HG03159 (cell line): ENCODE measurements at regions not wholly inside any gene's neighbourhood (a gene's known extent, or its start where the extent isn't known, plus 50 kb on each side); places are given as distances from the start of the nearest gene placed in this dataset.
A peak's percentile ranks its signal among the peaks of the same experiment; 100 is the strongest.
"Not testable (repeated sequence)": the region's sequence is repeated elsewhere in the genome, so short reads cannot be mapped to it uniquely, and the experiment has no call there.

ENCODE experiments used
- ATAC-seq: cut with Tn5 transposase; IDR thresholded peaks from one replicate; pipeline ENCODE4 v1.9.1; 2021; ENCODE audit warnings: mild to moderate bottlenecking, moderate library complexity; ENCODE audit not compliant: unreplicated experiment

DNA sequence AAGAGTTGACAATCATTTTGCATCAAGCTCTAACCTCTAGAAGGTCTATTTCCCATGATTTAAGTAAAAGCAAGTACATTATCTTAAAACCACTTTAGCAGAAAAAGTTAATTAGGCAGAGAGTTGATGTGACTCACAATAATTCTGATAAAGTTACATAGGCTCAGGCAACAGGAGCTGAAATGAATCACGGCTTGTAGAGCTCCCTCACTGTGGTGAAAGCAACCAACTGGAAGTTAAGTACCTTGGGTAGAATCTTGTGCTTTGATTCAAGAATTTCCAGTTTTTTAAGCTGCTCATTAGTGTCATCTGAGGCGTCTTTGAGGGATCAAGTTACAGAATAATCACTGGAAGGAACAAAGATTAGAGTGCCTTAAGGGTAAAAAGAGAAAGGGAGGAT is 68.9 kb upstream of the NFE2L3 start:
- ATAC-seq, result no peak

GRCh38 chr7:26084418-26084817 is 67.6 kb upstream of the NFE2L3 start:
- no peak for ATAC-seq

- ATAC-seq, result no peak
These were observed 66.2 kb upstream of the NFE2L3 start for GRCh38 chr7:26085771-26086170.

GRCh38 chr7:26087321-26088091 is 64.5 kb upstream of the NFE2L3 start:
- ATAC-seq, result no peak

- not testable (repeated sequence) for ATAC-seq
These were observed 62.5 kb upstream of the NFE2L3 start for GRCh38 chr7:26089469-26089868.

DNA sequence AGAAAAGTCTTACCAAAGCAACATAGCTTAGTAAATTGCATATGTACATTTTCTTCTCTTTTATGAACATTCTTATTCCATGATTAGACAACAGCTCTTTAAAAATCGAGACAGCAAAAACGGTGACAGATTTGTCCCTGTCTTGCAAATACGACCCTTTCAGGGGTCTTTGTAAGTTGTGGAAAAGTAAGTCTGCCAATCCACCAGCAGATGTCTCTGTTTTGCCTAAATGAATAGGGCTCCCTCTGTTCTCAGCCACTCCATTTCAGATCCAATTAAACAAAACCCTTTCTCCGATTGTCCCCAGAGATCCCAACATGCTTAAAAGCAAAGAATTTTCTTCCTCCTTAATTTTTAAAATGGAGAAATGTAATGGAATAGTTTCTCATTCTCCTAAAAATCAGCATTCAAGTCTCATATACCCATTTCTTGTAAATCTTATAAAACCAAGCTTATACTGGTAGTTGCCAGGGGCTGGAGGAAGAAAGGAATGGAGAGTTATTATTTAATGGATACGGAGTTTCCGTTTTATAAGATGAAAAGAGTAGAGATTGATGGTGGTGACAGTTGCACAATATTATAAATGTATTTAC is 61.0 kb upstream of the NFE2L3 start:
- ATAC-seq, result no peak

DNA sequence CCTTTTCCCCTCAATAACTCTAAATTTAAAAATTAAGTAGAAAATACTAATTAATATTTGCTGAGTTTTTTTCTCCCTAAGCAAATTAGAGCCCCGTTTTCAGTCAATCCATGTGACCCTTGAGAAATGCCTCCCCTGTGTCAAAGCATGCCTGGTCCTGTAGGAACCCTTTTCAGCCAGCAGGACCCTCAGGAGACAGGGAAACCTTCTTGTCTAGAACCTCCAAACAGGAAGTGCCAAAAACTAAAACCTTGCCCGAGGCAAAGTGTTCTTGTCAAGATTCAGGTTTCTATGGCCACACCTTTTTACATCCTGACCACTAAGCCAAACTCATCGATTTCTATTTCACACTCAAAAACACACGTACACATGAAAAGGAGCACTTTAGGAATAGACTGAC is 60.1 kb upstream of the NFE2L3 start:
- no peak for ATAC-seq

- ATAC-seq, result no peak
These were observed 59.0 kb upstream of the NFE2L3 start for GRCh38 chr7:26093023-26093422.

DNA sequence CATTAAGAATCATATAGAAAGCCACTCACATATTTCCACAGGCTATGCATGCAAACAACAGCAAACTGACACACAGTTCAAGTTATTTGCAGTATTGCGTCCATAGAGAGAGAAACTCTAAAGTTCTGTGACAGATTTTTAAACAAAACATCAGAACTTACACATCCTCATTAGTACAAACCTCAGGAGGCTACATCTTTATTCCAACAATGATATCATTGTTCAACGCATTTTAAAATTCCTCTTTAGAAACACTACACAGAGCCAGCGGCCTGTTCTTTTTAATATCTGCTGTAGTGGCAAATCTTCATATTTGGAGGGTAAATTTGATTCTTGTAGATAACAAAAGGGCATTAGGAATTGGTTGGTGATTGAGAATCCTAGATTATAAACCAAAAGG is 55.9 kb upstream of the NFE2L3 start:
- no peak for ATAC-seq

GRCh38 chr7:26097837-26098668 is 53.9 kb upstream of the NFE2L3 start:
- ATAC-seq, result no peak

GRCh38 chr7:26099236-26099635 is 52.8 kb upstream of the NFE2L3 start:
- no peak for ATAC-seq

GRCh38 chr7:26100406-26101339 is 51.3 kb upstream of the NFE2L3 start:
- peak; percentile 37 for ATAC-seq

DNA sequence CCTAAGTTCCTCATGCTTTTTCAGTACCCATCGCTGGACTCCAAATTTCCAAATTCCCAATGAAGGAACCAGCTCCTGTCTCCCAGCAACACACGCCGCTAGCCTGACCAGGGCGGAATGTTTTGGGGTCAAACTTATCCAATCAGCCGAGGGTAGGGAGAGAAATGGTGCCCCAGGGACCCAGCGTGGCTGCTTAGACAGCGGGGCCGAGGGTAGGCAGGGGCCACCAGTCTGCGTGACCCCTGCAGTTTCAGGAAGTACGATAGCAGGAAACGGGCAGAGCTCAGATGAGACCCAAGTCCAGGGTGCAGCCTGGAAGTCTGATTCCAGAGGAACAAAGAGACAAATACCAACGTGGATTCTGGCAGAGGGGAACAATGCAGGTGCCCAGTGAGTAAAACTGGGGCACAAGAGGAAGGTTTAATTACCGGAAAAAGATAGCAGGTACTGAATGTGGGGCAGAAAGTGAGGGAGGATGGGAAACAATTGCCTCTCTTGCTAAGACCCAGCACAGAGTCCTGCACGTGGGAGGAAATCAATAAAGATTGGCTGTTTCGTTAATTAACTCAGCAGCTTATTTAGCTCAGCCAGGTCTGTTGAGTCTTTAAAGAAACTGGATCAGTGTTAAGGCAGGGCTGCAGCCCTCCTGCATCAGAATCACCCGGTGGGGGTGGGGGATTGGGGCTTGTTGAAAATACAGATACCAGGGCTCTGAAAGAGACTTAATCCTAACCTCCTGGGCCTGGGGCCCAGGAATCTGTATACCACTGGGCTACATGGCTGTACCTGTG is 50.4 kb upstream of the NFE2L3 start:
- ATAC-seq, result peak; percentile 46

DNA sequence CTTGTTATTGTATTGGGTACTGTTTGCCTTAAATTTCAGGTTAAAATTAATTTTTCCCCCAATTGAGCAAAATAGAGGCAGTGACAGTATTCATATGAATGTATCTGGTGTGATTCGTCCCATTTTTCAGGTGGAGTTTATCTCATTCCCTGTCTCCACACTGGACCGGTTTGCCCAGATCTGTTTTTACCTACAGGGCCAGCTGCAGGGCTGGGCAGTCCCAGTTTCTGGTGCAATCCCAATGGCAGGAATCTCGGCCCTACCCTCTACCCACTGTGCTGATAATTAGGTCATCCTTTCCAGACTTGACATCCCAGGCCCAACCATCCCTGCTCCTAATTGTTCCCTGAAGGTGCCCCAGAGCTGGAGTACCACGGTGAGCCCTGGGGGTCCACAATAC is 49.8 kb upstream of the NFE2L3 start:
- ATAC-seq, result no peak
